Stimulated activated CD4-positive, alpha-beta T cell treated with anti-CD3 and anti-CD28 coated beads, TNF-alpha, amount 100 ng/mL, for 24 hours (primary cell): ENCODE measurements at regions not wholly inside any gene's neighbourhood (a gene's known extent, or its start where the extent isn't known, plus 50 kb on each side); places are given as distances from the start of the nearest gene placed in this dataset.
"Not testable (repeated sequence)": the region's sequence is repeated elsewhere in the genome, so short reads cannot be mapped to it uniquely, and the experiment has no call there.

ENCODE experiments used
- DNase-seq, 3 experiments: peaks; one replicate each; pipeline ENCODE4 v3.0.0-alpha.2; 2020; ENCODE audit warnings: low read depth in 3 of 3

DNA sequence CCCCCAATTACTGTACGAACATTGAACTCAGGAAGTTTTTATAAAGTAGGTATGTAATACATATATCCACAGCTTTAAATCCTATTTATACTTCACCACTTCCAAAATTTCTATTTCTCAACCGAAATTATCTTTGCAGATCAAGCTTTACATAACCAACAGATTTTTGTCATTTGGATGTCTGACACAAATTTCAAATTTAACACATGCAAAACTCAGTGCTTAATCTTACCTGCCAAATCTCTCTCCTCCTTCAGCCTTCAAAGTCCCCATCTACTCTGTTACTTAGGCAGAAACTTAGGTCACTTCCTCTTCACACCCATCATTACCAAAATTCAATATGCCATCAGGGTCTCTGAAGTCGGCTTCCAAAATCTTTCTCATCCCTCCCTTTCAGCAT lies 990.1 kb upstream of the NRXN1 start:
- no peak for DNase-seq

- no peak for DNase-seq
Observed at GRCh38 chr2:52017646-52018235, 985.8 kb upstream of the NRXN1 start.

GRCh38 chr2:52006821-52007366 lies 975.0 kb upstream of the NRXN1 start:
- not testable (repeated sequence) for DNase-seq

DNA sequence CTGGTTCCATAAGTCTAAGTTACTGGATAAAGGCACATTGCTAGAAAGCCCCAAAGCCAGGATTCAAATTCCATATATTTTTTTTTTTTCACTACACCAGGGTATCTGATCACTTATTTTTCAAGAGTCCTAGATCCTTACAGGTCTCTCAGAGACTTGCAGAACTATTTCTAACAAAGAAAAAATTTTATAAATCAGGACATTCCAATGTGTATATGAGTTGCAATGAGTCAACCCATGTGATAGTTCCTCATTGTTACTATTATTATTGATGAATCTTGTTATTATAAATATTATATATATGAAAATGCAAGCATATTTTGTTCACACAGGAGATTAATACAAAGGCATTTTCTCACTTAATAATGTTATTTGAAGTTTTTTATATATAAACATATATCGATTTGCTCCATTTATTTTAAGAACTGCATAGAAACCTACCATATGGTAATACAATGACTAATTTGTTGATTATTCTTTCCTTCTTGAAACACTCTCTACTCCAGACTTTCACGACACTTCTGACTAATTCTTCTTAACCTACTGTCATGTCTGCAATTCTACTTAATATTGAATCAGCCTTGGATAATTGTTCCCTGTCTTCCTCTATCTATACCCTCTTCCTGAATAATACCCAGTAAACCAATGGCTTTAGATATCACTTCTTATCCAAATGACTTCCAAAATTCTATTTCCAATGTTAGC lies 968.4 kb upstream of the NRXN1 start:
- no peak for DNase-seq

DNA sequence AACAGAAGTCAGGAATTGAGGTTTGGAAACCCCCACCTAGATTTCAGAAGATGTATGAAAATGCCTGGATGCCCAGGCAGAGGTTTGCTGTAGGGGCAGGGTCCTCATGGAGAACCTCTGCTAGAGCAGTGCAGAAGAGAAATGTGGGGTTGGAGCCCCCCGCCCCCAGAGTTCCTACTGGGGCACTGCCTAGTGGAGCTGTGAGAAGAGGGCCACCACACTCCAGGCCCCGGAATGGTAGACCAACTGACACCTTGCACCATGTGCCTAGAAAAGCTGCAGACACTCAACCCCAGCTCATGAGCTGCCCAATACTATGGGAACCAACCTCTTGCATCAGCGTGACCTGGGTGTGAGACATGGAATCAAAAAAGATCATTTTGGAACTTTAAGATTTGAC lies 967.0 kb upstream of the NRXN1 start:
- no peak for DNase-seq

- DNase-seq = no peak
Observed at GRCh38 chr2:51997571-51997970, 965.6 kb upstream of the NRXN1 start.

DNA sequence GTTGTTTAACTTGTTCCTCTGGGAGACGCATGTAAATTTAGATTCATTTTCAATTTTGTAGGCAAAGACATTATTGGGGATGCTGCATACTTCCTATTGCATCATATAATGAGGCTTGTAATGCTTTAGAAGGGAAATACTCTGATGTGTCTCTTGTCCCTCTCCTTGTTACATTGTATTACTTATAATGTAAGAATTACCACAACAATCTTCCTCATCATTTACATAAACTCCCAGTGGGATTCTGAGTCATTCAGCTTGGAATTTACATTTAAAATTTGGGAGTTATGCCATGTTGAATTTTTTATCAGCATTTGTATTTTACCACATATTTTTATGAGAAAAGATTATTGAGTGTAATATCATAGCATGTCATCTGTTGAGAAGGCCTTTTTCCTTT lies 963.4 kb upstream of the NRXN1 start:
- no peak for DNase-seq

- DNase-seq = no peak
Observed at GRCh38 chr2:51994123-51994763, 962.3 kb upstream of the NRXN1 start.

DNA sequence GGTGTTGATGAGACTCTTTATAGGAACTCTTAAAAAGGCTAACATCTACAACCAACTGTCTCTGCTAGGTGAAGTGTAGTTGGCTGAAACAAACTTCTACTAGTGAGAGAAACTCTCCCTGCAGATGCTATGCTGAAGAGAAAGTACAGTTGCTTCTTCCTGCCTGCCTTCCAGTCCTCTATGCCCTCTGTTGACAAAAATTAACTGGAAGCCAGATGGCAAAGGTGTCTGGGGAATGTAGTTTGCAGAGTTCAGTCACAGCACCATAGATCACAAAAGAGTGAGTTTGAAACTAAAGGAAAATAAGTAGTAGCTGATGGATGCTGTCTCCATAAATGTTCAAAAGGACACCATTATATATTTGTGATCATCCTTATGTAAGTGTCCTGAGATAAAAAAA lies 958.8 kb upstream of the NRXN1 start:
- DNase-seq = no peak

GRCh38 chr2:51986101-51986500 lies 954.2 kb upstream of the NRXN1 start:
- DNase-seq = no peak

- no peak for DNase-seq
Observed at GRCh38 chr2:51981783-51982182, 949.9 kb upstream of the NRXN1 start.

DNA sequence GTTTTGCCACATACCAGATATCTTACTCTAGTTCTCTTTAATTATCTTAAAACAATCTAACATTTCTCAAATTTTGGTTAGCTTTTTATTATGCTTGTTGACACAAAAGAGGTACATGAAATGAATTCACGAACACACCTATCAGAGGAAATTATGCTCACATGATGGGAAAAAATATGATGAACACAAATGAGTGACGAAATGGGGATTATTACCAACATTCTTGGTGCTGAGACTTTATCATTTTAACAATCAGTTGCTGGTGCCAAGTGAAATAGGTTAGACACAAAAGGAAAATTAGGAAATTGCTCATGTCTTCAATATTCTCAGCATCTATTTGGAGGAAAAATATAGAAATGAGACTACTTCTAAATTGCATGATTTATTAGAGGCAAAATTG lies 944.7 kb upstream of the NRXN1 start:
- DNase-seq = no peak

DNA sequence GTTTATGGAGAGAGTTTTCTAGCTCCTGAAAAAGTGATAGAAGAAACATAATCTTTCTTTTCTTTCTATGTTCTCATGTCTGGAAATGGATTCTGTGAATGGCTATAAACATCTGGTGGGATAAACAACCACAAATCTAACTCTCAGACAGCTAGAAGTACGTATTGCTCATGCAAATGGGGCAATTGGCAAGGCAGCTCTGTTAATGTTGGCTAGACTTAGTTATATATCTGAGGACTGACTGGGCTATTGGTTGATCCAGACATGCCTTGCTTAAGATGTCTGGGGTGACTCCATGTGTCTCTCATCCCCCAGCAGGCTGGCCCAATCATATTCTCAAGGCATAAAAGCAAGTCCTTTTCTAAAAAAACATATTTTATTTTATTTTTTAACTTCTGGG lies 939.2 kb upstream of the NRXN1 start:
- DNase-seq = no peak

- DNase-seq = no peak
Observed at GRCh38 chr2:51969347-51969746, 937.4 kb upstream of the NRXN1 start.

GRCh38 chr2:51960841-51961335 lies 929.0 kb upstream of the NRXN1 start:
- DNase-seq = no peak

DNA sequence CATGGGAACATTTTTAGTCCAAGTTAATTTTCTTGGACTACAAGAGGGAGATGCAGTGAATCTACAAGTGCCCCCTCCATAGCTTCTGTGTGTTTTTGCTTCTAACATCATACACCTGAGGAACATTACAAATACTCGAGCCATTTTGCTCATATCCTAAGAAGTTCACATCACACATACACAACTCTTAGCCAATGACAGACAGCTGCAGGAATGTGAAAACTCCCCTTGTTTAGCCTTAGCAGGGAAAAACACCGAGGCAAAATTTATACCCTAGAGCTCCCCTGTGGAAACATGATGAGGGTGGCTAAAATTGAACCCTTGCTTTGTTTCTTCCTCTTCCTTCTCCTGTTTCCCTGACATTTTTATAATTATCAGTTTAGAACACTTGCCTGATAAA lies 928.3 kb upstream of the NRXN1 start:
- DNase-seq = no peak

DNA sequence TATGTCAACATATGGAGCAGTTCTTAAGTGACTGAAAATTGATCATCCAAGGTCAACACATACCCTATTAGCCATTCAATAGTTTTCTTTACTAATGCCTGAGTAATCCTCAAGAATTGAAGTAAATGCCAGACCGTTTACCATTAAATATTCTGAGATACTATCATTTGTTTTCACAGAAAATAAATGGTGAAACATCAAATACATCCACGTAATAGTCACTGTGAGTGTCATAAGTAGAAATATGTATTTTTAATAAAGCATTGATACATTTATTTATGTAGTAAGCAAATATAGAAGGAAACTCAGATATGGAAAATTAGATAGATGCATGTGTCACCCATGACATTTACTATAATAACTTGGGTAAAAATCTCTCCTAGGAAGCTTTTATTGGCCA lies 927.8 kb upstream of the NRXN1 start:
- DNase-seq = no peak

- DNase-seq = no peak
Observed at GRCh38 chr2:51953931-51954330, 922.0 kb upstream of the NRXN1 start.

DNA sequence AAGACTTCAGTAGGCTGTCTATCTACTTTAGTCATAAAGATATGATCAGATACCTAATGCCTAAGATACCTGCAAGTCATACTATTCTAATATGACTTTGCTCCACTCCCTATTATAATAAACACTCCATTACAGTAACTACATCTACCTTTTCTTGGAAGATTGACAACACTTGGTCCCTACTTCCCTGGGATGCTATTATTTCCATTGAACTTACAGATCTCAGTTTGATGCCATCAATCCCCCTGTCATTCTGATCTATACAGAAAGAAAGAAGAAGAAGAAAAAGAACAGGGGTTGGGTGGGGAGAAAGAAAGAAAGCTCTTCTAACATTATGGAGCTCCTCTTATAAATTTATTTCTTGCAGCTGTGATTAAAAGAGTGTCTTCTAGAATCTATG lies 889.1 kb upstream of the NRXN1 start:
- no peak for DNase-seq

- no peak for DNase-seq
Observed at GRCh38 chr2:51920509-51920908, 888.6 kb upstream of the NRXN1 start.

- DNase-seq = no peak
Observed at GRCh38 chr2:51919395-51919794, 887.5 kb upstream of the NRXN1 start.

GRCh38 chr2:51918113-51918512 lies 886.2 kb upstream of the NRXN1 start:
- DNase-seq = no peak

DNA sequence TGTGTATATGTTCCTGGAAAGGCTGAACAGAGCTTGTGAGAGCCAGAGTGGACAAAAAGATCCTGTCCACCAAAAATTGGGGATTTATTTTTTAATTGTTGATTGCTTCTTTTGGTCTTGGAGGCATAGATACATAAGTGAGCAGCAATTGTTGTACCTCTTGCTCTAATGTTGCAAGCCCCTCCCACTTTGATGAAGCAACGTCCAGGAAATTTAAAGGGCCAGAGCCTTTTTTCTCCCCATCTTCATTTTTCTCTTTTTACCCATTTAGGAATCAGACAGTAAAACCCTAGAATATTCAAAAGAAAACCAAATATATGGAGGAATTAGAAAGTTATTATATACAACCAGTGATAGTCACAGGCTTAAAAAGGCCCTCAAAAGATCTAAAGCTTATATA lies 871.8 kb upstream of the NRXN1 start:
- DNase-seq = no peak
